HFF-Myc (cell line): ENCODE measurements at regions not wholly inside any gene's neighbourhood (a gene's known extent, or its start where the extent isn't known, plus 50 kb on each side); places are given as distances from the start of the nearest gene placed in this dataset.

Experiments
- DNase-seq: peaks from one replicate; pipeline ENCODE4 v3.0.0-alpha.2; 2011; ENCODE audit warnings: low read depth; ENCODE audit errors: extremely low read depth
- H3K4me3 ChIP-seq: replicated peaks from 2 replicates; pipeline ENCODE4 v1.5.1; 2011; ENCODE audit warnings: low read depth, mild to moderate bottlenecking, control low read depth, low read length
- CTCF ChIP-seq: IDR thresholded peaks from 2 replicates; pipeline ENCODE4 v1.5.1; 2012; ENCODE audit warnings: mild to moderate bottlenecking, low read depth, low read length, control low read depth; ENCODE audit errors: missing control alignments

GRCh38 chr11:45455536-45455935, 169.4 kb upstream of the SYT13 start:
- no peak overlapping the region for H3K4me3 ChIP-seq
- no peak for TF ChIP-seq CTCF
- DNase-seq, result no peak

GRCh38 chr11:45454917-45455401, 168.8 kb upstream of the SYT13 start:
- no peak for DNase-seq
- no peak for TF ChIP-seq CTCF
- H3K4me3 ChIP-seq, result no peak overlapping the region

- H3K4me3 ChIP-seq, result no peak overlapping the region
- DNase-seq, result no peak
- TF ChIP-seq CTCF, result no peak
These were observed 167.6 kb upstream of the SYT13 start for GRCh38 chr11:45453721-45454120.

GRCh38 chr11:45451766-45452440, 165.8 kb upstream of the SYT13 start:
- no peak for TF ChIP-seq CTCF
- no peak for DNase-seq

GRCh38 chr11:45450189-45450588, 164.0 kb upstream of the SYT13 start:
- DNase-seq, result no peak
- no peak overlapping the region for H3K4me3 ChIP-seq
- TF ChIP-seq CTCF, result no peak

More at GRCh38 chr11:45451766-45452440, 165.8 kb upstream of the SYT13 start:
- H3K4me3 ChIP-seq, result no peak overlapping the region

- H3K4me3 ChIP-seq, result no peak overlapping the region
- no peak for TF ChIP-seq CTCF
- DNase-seq, result no peak
These were observed 163.0 kb upstream of the SYT13 start for GRCh38 chr11:45449036-45449601.

GRCh38 chr11:45448561-45448960, 162.4 kb upstream of the SYT13 start:
- H3K4me3 ChIP-seq, result no peak overlapping the region
- DNase-seq, result no peak
- TF ChIP-seq CTCF, result no peak
